HepG2 (cell line): ENCODE measurements at regions not wholly inside any gene's neighbourhood (a gene's known extent, or its start where the extent isn't known, plus 50 kb on each side); places are given as distances from the start of the nearest gene placed in this dataset.

ENCODE experiments used
- ATAC-seq: fragments of 200-7000 bp; cut with Tn5 transposase; 3 replicates; pipeline ENCODE4 v1.9.1; 2020; ENCODE audit warnings: mild to moderate bottlenecking, moderate library complexity
- BruUV-seq: library from RNA; stranded (reverse); fragments of 400-500 nt; replicated peaks from 2 replicates; lab custom pipeline; 2021; lab: Mats Ljungman, UMichigan
- CTCF ChIA-PET: fragments of 300-600 bp; formaldehyde crosslinking; extraction: SDS; loops from one replicate; lab custom pipeline; 2021; ENCODE audit warnings: low total read pairs, inconsistent platforms, low intra/inter-chr PET ratio; lab: Yijun Ruan, JAX
- POLR2A ChIA-PET: fragments of 350-600 bp; sonication (Branson Sonifier 250); formaldehyde crosslinking; loops from one replicate; lab custom pipeline; 2020; ENCODE audit warnings: antibody characterized with exemption, inconsistent platforms; lab: Yijun Ruan, JAX
- DNase-seq: peaks from one replicate; pipeline ENCODE4 v3.0.0-alpha.2; 2015; ENCODE audit warnings: low spot score
- FAIRE-seq: peaks from 3 replicates; lab custom pipeline; 2011; peaks lifted over from hg19 to GRCh38; lab: Jason Lieb, UNC
- H2AFZ ChIP-seq: one replicate; pipeline ENCODE4 v1.6.1; 2011; ENCODE audit warnings: low read length, inconsistent platforms
- H3K27ac ChIP-seq: fragments of 300-600 bp; 3 replicates; pipeline ENCODE4 v1.8.0; 2011; ENCODE audit warnings: mixed run types, mild to moderate bottlenecking, mixed read lengths, low read length, inconsistent platforms; ENCODE audit not compliant: insufficient read depth; ENCODE audit errors: extremely low read length
- H3K27me3 ChIP-seq, 2 experiments: fragments of 200-600 bp in 1 of 2; 2 replicates in 1 of 2; 3 replicates in 1 of 2; pipeline versions ENCODE4 v1.6.0 to v1.8.0; 2011; ENCODE audit warnings: low read length in 2 of 2, mild to moderate bottlenecking in 2 of 2, moderate library complexity in 2 of 2, inconsistent platforms in 1 of 2; ENCODE audit not compliant: insufficient read depth in 2 of 2, control insufficient read depth in 1 of 2
- H3K36me3 ChIP-seq, 2 experiments: fragments of 200-600 bp in 1 of 2; replicated peaks in 1 of 2; 2 replicates in 1 of 2; 3 replicates in 1 of 2; pipeline versions ENCODE4 v1.5.1 to v1.8.0; 2011; ENCODE audit warnings: low read length in 2 of 2, inconsistent platforms in 1 of 2; ENCODE audit not compliant: insufficient read depth in 2 of 2, control insufficient read depth in 1 of 2
- H3K4me1 ChIP-seq: 2 replicates; pipeline ENCODE4 v1.5.1; 2012; ENCODE audit warnings: low read length, inconsistent platforms; ENCODE audit not compliant: insufficient read depth
- H3K4me2 ChIP-seq: 2 replicates; pipeline ENCODE4 v1.6.0; 2011; ENCODE audit warnings: low read depth, low read length, inconsistent platforms
- H3K4me3 ChIP-seq, 3 experiments: fragments of 200-600 bp in 1 of 3; sonication (generic), shearing (Covaris generic) in 1 of 3; replicated peaks in 1 of 3; 2 replicates each; pipeline ENCODE4 v1.5.1; 2011 to 2016; ENCODE audit warnings: low read length in 3 of 3, inconsistent platforms in 2 of 3, low read depth in 2 of 3, mild to moderate bottlenecking in 2 of 3, control low read depth in 1 of 3, mixed read lengths in 1 of 3; ENCODE audit not compliant: insufficient read depth in 1 of 3
- H3K79me2 ChIP-seq: one replicate; pipeline ENCODE4 v1.6.1; 2011; ENCODE audit warnings: low read length, inconsistent platforms; ENCODE audit not compliant: insufficient read depth
- H3K9ac ChIP-seq: 2 replicates; pipeline ENCODE4 v1.6.0; 2011; ENCODE audit warnings: mild to moderate bottlenecking, low read depth, low read length, inconsistent platforms; ENCODE audit not compliant: insufficient read depth
- H3K9me3 ChIP-seq: 2 replicates; pipeline ENCODE4 v1.5.1; 2012; ENCODE audit warnings: mild to moderate bottlenecking, low read length
- H4K20me1 ChIP-seq: 2 replicates; pipeline ENCODE4 v1.6.0; 2011; ENCODE audit warnings: inconsistent platforms, mild to moderate bottlenecking, low read length, moderate library complexity; ENCODE audit not compliant: insufficient read depth
- AGO1 ChIP-seq: fragments of 200-400 bp; formaldehyde crosslinking; IDR thresholded peaks from 2 replicates; pipeline ENCODE4 v1.6.1; 2017; ENCODE audit warnings: mild to moderate bottlenecking, low read depth, low read length, moderate library complexity; ENCODE audit not compliant: poor library complexity, severe bottlenecking
- ARNT2 ChIP-seq: sonication (generic); formaldehyde crosslinking; IDR thresholded peaks from 2 replicates; pipeline ENCODE4 v1.8.0; 2022; ENCODE audit warnings: mild to moderate bottlenecking, low read depth, missing genetic modification reagents, moderate library complexity
- FOSL2 ChIP-seq: sonication (generic); formaldehyde crosslinking; IDR thresholded peaks from 2 replicates; pipeline ENCODE4 v1.4.0; 2020; ENCODE audit warnings: missing genetic modification reagents
- HNF4G ChIP-seq, 2 experiments: sonication (generic) in 1 of 2; formaldehyde crosslinking in 1 of 2; IDR thresholded peaks; 2 replicates each; pipeline versions ENCODE4 v1.4.0 to v1.6.1; 2011 to 2020; ENCODE audit warnings: borderline replicate concordance in 2 of 2, low read depth in 2 of 2, mild to moderate bottlenecking in 2 of 2, low read length in 1 of 2, missing genetic modification reagents in 1 of 2, moderate library complexity in 1 of 2
- IKZF1 ChIP-seq: fragments of 450-650 bp; IDR thresholded peaks from 2 replicates; pipeline ENCODE4 v1.7.1; 2016
- JARID2 ChIP-seq: sonication (generic); formaldehyde crosslinking; IDR thresholded peaks from 2 replicates; pipeline ENCODE4 v1.8.1; 2023; ENCODE audit warnings: missing genetic modification reagents, inconsistent platforms; ENCODE audit not compliant: insufficient replicate concordance
- NR2F6 ChIP-seq, 2 experiments: IDR thresholded peaks; 2 replicates each; pipeline ENCODE4 v1.6.1; 2016; ENCODE audit warnings: antibody characterized with exemption in 1 of 2, mild to moderate bottlenecking in 1 of 2
- PHB2 ChIP-seq: fragments of 450-650 bp; IDR thresholded peaks from 2 replicates; pipeline ENCODE4 v1.6.1; 2018; ENCODE audit not compliant: partially characterized antibody
- RBM39 ChIP-seq: fragments of 200-400 bp; formaldehyde crosslinking; IDR thresholded peaks from one replicate; pipeline ENCODE4 v1.6.1; 2018; ENCODE audit warnings: antibody characterized with exemption, mild to moderate bottlenecking, low read depth, low read length; ENCODE audit not compliant: poor library complexity, severe bottlenecking
- RFXANK ChIP-seq: IDR thresholded peaks from 2 replicates; pipeline ENCODE4 v1.6.1; 2016
- SNRNP70 ChIP-seq: fragments of 200-400 bp; formaldehyde crosslinking; IDR thresholded peaks from 2 replicates; pipeline ENCODE4 v1.6.1; 2017; ENCODE audit warnings: mild to moderate bottlenecking, low read depth, low read length, moderate library complexity
- XRCC5 ChIP-seq: fragments of 200-400 bp; formaldehyde crosslinking; optimal IDR thresholded peaks from 2 replicates; pipeline ENCODE3; 2017; ENCODE audit warnings: mild to moderate bottlenecking, low read length
- ZNF260 ChIP-seq: sonication (generic); formaldehyde crosslinking; IDR thresholded peaks from 2 replicates; pipeline ENCODE4 v1.4.0; 2020; ENCODE audit warnings: missing genetic modification reagents, low read depth, mild to moderate bottlenecking, borderline replicate concordance
- ZNF558 ChIP-seq: sonication (generic); formaldehyde crosslinking; IDR thresholded peaks from 2 replicates; pipeline ENCODE4 v1.9.0; 2022; ENCODE audit warnings: mild to moderate bottlenecking, missing genetic modification reagents, borderline replicate concordance
- ZNF747 ChIP-seq: sonication (generic); formaldehyde crosslinking; IDR thresholded peaks from 2 replicates; pipeline ENCODE4 v1.8.1; 2023; ENCODE audit warnings: missing genetic modification reagents, mild to moderate bottlenecking, borderline replicate concordance
- WGBS: methylation state at CpG from one replicate; pipeline ENCODE4 v1.1.6; 2017; ENCODE audit warnings: low lambda C conversion rate; 5-methylcytosine and 5-hydroxymethylcytosine counted together
- in situ Hi-C: cut with HindIII; loops from 2 replicates; pipeline ENCODE4 v1.10.0; 2017; ENCODE audit warnings: low pct_unique_long_range_greater_than_20kb; ENCODE audit not compliant: extremely low pct_ligation_motif_present
- intact Hi-C: fragments of 100-400 bp; cut with micrococcal nuclease; formaldehyde crosslinking; loops from one replicate; pipeline ENCODE4 v1.10.0; 2022; ENCODE audit not compliant: unreplicated experiment
- TF ChIP-seq, protein P1 (sequence below): sonication (generic); formaldehyde crosslinking; IDR thresholded peaks from 2 replicates; pipeline ENCODE4 v1.4.0; 2020; ENCODE audit warnings: missing genetic modification reagents
- TF ChIP-seq, protein P2 (sequence below): sonication (generic); formaldehyde crosslinking; IDR thresholded peaks from 2 replicates; pipeline ENCODE4 v1.5.1; 2020; ENCODE audit warnings: missing genetic modification reagents, mild to moderate bottlenecking, borderline replicate concordance

DNA sequence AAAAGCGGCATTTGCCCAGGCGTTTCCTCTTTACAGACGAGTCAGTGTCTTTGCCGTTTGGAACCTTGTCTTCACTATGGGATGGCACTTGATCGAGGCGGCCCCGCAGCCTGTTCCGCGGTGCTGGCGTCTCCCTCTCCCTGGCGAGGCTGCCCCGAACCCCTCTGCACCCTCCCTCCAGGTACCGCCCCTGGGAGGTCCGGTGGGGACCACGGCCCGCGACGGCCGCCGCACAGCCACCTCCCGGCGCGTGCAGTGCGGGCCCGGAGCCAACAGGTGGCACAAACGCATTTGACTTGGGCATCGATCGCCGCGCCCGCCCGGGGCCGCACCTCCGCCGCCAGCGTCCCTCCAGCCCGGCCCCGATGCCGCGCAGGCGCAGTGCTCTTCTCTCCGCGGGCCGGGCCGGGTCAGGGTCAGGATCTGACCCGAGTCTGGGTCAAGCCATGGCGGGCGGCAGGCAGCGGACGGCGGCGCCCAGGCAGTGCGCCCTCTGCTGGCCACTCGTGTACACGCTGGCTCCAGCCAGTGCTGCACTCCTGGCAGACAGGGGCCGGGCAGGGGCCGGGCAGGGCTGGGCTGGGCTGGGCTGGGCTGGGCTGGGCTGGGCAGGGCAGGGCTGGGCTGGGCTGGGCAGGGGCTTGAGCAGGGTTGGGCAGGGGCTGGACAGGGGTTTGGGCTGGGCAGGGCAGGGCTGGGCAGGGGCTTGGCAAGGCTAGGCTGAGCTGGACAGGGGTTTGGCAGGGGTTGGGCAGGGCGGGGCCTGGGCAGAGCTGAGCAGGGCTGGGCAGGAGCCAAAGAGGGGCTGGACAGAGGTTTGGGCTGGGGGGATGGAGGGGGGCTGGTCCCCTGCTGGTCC is 155.8 kb upstream of the IRX4 start:
- CTCF ChIA-PET = interaction anchor here (1.7 to 2.0 kb wide), 2 partner anchors 112 to 275 kb away, joined by 9 read pairs; no protein-coding TSS in a partner anchor
- Histone ChIP-seq H3K27me3 (peaks cover 4 to 28% of the 10 kb centered on the region in 2 experiments; a peak in 4 of 5 replicates), H3K4me1 (no peaks in the 10 kb centered on the region), H3K9me3 (no peaks in the 10 kb centered on the region), H3K36me3 (no peaks in the 10 kb centered on the region), H3K4me2 (peak overlapping the region; percentile 36), H4K20me1 (no peaks in the 10 kb centered on the region), H3K4me3 (no peak overlapping the region), H3K79me2 (no peaks in the 10 kb centered on the region), H3K27ac (no peak overlapping the region), H2AFZ (no peak overlapping the region), H3K9ac (no peak overlapping the region)
- in situ Hi-C loops = no loop called here
- ATAC-seq (peak; percentile 99), DNase-seq (peak; percentile 45), FAIRE-seq (no peak)
- intact Hi-C loops = loop anchor here (1.0 kb wide), 1 partner anchor 275 kb away; no protein-coding TSS in a partner anchor
- 48% methylated on average over 28 of the region's 58 CpGs for WGBS
- POLR2A ChIA-PET = no interaction called here
- no TSS peak for BruUV-seq
- TF ChIP-seq RFXANK (CRISPR knock-in tag) = no peak
- no peak for TF ChIP-seq ZNF747 (CRISPR knock-in tag)
- TF ChIP-seq, protein P1, sequence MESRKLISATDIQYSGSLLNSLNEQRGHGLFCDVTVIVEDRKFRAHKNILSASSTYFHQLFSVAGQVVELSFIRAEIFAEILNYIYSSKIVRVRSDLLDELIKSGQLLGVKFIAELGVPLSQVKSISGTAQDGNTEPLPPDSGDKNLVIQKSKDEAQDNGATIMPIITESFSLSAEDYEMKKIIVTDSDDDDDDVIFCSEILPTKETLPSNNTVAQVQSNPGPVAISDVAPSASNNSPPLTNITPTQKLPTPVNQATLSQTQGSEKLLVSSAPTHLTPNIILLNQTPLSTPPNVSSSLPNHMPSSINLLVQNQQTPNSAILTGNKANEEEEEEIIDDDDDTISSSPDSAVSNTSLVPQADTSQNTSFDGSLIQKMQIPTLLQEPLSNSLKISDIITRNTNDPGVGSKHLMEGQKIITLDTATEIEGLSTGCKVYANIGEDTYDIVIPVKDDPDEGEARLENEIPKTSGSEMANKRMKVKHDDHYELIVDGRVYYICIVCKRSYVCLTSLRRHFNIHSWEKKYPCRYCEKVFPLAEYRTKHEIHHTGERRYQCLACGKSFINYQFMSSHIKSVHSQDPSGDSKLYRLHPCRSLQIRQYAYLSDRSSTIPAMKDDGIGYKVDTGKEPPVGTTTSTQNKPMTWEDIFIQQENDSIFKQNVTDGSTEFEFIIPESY (CRISPR knock-in tag) = peak; percentile 97
- TF ChIP-seq ZNF558 = no peak
- no peak for TF ChIP-seq SNRNP70
- peak; percentile 58 for TF ChIP-seq XRCC5
- peak; percentile 46 for TF ChIP-seq NR2F6 (IDR thresholded peaks at IDR 0.05)
- TF ChIP-seq NR2F6 (CRISPR knock-in tag; IDR thresholded peaks at IDR 0.05) = peak; percentile 93
- TF ChIP-seq HNF4G (IDR thresholded peaks at IDR 0.05; ENCODE audit: borderline replicate concordance, low read depth, low read length) = no peak
- 0 out of 2 replicates have a peak, but pooled peaks have one; percentile 26 for TF ChIP-seq HNF4G (CRISPR knock-in tag; IDR thresholded peaks at IDR 0.05; ENCODE audit: borderline replicate concordance, low read depth)
- TF ChIP-seq FOSL2 (CRISPR knock-in tag) = peak; percentile 30; the same call in 1 of the 2 replicates
- TF ChIP-seq, protein P2, sequence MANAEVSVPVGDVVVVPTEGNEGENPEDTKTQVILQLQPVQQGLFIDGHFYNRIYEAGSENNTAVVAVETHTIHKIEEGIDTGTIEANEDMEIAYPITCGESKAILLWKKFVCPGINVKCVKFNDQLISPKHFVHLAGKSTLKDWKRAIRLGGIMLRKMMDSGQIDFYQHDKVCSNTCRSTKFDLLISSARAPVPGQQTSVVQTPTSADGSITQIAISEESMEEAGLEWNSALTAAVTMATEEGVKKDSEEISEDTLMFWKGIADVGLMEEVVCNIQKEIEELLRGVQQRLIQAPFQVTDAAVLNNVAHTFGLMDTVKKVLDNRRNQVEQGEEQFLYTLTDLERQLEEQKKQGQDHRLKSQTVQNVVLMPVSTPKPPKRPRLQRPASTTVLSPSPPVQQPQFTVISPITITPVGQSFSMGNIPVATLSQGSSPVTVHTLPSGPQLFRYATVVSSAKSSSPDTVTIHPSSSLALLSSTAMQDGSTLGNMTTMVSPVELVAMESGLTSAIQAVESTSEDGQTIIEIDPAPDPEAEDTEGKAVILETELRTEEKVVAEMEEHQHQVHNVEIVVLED = peak; percentile 14; the same call in 1 of the 2 replicates
- no peak for TF ChIP-seq JARID2
- no peak for TF ChIP-seq ARNT2 (CRISPR knock-in tag)
- TF ChIP-seq PHB2 = no peak
- no peak for TF ChIP-seq IKZF1
- TF ChIP-seq AGO1 = no peak
- TF ChIP-seq RBM39 = no peak
- TF ChIP-seq ZNF260 (CRISPR knock-in tag) = no peak
